Omental fat pad (tissue), 3 donors: ENCODE measurements at regions not wholly inside any gene's neighbourhood (a gene's known extent, or its start where the extent isn't known, plus 50 kb on each side); places are given as distances from the start of the nearest gene placed in this dataset.
"Not testable (repeated sequence)": the region's sequence is repeated elsewhere in the genome, so short reads cannot be mapped to it uniquely, and the experiment has no call there.

Experiments
- ATAC-seq: fragments of 150-250 bp; one replicate; pipeline ENCODE4 v1.9.1; 2016; ENCODE audit warnings: mild to moderate bottlenecking, moderate library complexity; ENCODE audit not compliant: low FRiP score
- DNase-seq: peaks from one replicate; pipeline ENCODE4 v3.0.0-alpha.2; 2019; ENCODE audit warnings: low spot score
- TF ChIP-seq, protein P1 (sequence below), 3 donors: fragments of 450-650 bp; IDR thresholded peaks; one replicate each; pipeline ENCODE4 v1.5.1; 2016 to 2017; ENCODE audit warnings: antibody characterized with exemption in 3 of 3, mild to moderate bottlenecking in 3 of 3, moderate library complexity in 2 of 3

DNA sequence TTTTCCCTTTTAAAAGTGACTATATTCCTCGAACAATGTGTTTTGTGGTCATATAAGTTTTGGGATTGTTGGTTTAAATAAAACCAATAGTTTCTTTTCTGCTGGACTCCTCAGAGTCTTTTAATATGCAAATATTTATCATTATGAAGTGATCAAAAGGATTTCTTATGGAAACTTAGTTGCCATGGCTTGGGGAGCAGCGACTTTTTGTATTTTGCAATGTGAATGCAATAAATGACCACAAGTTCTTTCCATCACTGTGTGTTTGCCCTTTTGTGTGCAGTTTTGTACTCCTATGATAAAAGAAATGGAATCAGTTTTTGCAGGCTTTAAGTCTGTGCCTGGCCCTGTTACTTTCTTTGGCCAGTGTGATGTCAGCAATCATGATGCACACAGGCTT is 68.5 kb upstream of the NUDT6 start:
- no peak for ATAC-seq
- no peak for DNase-seq
- TF ChIP-seq, protein P1, sequence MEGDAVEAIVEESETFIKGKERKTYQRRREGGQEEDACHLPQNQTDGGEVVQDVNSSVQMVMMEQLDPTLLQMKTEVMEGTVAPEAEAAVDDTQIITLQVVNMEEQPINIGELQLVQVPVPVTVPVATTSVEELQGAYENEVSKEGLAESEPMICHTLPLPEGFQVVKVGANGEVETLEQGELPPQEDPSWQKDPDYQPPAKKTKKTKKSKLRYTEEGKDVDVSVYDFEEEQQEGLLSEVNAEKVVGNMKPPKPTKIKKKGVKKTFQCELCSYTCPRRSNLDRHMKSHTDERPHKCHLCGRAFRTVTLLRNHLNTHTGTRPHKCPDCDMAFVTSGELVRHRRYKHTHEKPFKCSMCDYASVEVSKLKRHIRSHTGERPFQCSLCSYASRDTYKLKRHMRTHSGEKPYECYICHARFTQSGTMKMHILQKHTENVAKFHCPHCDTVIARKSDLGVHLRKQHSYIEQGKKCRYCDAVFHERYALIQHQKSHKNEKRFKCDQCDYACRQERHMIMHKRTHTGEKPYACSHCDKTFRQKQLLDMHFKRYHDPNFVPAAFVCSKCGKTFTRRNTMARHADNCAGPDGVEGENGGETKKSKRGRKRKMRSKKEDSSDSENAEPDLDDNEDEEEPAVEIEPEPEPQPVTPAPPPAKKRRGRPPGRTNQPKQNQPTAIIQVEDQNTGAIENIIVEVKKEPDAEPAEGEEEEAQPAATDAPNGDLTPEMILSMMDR (IDR thresholded peaks at IDR 0.05), result no peak

DNA sequence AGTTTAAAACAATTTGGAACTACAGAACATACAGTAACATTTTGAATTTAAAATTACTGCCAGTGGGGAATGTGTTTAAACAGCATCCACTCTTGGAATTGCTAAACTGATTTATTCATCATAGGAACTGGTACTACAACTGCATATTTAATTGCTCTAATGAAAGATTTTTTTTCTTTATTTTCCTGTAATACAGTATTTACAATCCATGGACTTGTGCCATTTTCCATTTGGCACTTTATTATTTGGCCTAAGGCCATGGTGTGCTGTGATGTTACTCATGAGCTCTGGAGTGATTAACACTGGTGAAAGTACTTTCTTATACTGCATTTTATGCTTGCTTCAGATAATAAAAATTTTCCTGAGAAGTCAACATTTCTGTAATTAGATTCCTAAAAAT is 69.7 kb upstream of the NUDT6 start:
- TF ChIP-seq, protein P1 (IDR thresholded peaks at IDR 0.05), result no peak
- DNase-seq (no peak), ATAC-seq (no peak)

DNA sequence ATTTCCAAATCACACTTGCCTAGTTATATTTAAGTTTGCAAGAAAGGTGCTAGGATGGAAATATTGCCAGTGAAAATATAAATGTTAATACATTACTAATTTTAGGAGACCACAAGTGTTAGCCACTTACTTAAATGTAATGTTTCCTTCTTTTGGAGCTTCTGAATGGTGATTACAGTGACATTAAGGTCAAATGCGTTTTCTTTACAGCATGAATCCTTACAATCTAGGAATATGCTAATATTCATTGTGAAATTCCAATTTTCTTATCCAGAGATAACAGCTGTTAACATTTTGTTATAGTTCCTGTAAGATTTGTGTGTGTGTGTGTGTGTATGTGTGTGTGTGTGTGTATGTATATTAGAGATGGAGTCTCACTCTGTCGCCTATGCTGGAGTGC is 70.2 kb upstream of the NUDT6 start:
- TF ChIP-seq, protein P1 (IDR thresholded peaks at IDR 0.05), result no peak
- ATAC-seq, result no peak
- DNase-seq, result no peak

GRCh38 chr4:122996350-122996749 is 74.0 kb upstream of the NUDT6 start:
- no peak for ATAC-seq
- TF ChIP-seq, protein P1 (IDR thresholded peaks at IDR 0.05), result no peak
- DNase-seq, result no peak

DNA sequence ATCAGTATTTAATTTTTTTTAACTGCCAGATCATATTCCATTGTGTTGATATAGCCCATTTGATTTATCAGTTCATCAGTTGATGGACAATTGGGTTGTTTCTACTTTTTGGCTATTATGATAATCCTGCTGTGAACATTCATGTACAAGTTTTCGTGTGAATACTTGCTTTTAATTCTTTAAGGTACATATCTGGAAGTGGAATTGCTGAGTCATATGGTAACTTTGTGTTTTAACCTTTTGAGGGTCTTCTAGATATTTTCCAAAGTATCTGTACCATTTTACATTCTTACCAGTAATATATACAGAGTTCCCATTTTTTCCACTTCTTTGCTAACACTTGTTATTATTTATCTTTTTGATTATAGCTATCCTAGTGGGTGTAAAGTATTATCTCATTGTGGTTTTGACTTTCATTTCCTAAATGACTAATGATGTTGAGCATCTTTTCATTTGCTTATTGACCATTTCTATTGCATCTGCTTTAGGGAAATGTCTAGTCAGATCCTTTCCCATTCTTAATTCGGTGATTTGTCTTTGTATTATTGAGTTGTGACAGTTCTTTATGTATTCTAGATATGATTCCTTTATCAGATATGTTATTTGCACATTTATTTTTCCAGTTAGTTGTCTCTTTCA is 75.2 kb upstream of the NUDT6 start:
- ATAC-seq (no peak), DNase-seq (no peak)
- TF ChIP-seq, protein P1 (IDR thresholded peaks at IDR 0.05), result no peak

DNA sequence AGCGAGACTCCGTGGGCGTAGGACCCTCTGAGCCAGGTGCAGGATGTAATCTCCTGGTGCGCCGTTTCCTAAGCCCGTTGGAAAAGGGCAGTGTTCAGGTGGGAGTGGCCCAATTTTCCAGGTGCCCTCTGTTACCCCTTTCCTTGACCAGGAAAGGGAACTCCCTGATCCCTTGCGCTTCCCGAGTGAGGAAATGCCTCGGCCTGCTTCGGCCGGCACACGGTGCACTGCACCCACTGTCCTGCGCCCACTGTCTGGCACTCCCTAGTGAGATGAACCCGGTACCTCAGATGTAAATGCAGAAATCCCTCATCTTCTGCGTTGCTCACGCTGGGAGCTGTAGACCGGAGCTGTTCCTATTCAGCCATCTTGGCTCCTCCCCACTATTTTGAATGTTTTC is 81.7 kb upstream of the NUDT6 start:
- ATAC-seq, result not testable (repeated sequence)

DNA sequence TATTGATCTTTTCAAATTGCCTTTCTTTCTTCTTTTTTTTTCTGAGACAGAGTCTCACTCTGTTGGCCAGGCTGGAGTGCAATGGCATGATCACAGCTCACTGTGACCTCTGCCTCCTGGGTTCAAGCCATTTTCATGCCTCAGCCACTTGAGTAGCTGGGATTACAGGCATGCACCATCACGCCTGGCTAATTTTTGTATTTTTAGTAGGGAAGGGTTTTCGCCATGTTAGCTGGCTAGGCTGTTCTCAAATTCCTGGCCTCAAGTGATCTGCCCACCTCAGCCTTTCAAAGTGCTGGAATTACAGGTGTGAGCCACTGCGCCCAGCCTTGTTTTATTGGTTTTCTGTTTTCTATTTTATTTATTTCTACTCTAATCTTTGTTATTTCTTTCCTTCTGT is 82.7 kb upstream of the NUDT6 start:
- not testable (repeated sequence) for ATAC-seq, DNase-seq

More for the DNA sequence above, 81.7 kb upstream of the NUDT6 start:
- not testable (repeated sequence) for DNase-seq

GRCh38 chr4:123007679-123008078 is 85.3 kb upstream of the NUDT6 start:
- ATAC-seq (no peak), DNase-seq (no peak)
- TF ChIP-seq, protein P1 (IDR thresholded peaks at IDR 0.05), result no peak

GRCh38 chr4:123012416-123012815 is 90.0 kb upstream of the NUDT6 start:
- DNase-seq, ATAC-seq: not testable (repeated sequence)
